Raji (cell line): ENCODE measurements at regions not wholly inside any gene's neighbourhood (a gene's known extent, or its start where the extent isn't known, plus 50 kb on each side); places are given as distances from the start of the nearest gene placed in this dataset.

Experiments
- POLR2A ChIP-seq: IDR thresholded peaks from 2 replicates; pipeline ENCODE4 v1.6.1; 2011; ENCODE audit warnings: low read depth, low read length, control low read depth; ENCODE audit not compliant: insufficient read depth

DNA sequence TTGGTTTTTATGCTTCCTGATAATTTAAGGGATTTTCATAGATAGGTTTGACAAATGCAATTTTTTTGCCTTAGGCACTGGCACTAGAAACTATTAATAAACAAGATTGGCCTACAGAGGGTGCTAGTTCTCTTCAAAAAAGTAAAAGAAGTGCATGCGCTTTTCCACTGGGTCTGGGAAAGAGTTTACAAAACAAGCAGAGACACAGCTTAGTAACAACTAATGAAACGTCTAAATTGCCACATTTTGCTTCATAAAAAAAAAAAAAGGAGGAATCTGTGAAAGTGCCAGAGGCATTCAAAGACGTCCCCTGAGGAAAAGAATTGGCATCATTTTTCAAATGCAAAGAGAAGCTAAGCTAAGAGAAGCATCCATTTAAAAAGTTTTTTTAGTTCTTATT lies 58.3 kb upstream of the EEA1 start:
- no peak for TF ChIP-seq POLR2A

GRCh38 chr12:92987846-92988621 lies 58.9 kb upstream of the EEA1 start:
- TF ChIP-seq POLR2A: peak; percentile 55

GRCh38 chr12:92988622-92989130 lies 59.6 kb upstream of the EEA1 start:
- no peak for TF ChIP-seq POLR2A

GRCh38 chr12:92989715-92990484 lies 60.8 kb upstream of the EEA1 start:
- TF ChIP-seq POLR2A: no peak

DNA sequence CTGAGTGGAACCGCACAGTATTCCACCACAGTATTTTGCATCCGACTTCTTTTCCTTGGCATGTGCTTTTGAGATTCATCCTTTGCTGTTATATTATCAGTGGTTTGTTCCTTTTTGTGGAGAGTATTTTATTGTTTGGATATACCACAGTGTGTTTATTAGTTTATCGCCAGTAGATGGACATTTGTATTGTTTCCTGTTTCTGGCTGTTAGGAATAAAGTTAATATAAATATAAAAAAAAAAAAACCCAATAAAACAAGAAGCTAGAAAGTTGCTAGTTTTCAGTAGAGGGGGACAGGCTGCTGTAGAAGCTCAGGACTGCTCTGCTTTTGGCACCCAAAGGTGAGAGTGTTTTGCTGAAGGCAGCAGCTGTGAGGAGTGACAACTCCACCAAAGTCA lies 62.0 kb upstream of the EEA1 start:
- TF ChIP-seq POLR2A: no peak

GRCh38 chr12:92992041-92992440 lies 62.9 kb upstream of the EEA1 start:
- TF ChIP-seq POLR2A: no peak

GRCh38 chr12:92993259-92993658 lies 64.2 kb upstream of the EEA1 start:
- TF ChIP-seq POLR2A: no peak

DNA sequence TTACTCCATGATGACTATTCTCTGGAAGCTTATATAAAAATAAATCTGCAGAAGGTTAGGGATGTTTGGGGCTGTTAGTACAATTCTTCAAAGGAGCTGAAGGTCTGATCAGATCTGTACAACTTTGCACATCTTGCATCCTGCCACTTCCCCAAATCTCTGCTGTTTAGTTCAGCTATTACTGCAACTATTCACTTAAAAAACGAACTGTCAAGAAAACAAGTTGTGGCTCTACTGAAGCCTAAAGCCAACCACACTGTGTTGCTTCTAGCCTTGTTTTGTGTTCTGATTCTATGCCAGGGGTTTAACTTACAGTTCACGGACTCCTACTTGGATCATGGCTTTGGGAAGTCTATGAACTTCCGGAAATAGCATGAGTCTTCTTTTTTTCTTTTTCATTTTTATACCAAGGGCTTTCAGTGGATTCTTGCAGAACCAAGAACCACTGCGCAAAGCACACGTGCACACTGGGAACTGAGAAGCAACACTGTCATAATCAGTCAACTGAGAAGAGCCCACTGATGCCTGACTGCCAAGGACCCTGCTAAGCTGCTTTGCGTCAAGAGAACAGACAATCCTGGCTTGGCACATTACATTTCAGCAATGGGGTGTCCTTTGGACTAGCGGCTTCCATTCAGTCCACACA lies 66.3 kb upstream of the EEA1 start:
- TF ChIP-seq POLR2A: no peak

DNA sequence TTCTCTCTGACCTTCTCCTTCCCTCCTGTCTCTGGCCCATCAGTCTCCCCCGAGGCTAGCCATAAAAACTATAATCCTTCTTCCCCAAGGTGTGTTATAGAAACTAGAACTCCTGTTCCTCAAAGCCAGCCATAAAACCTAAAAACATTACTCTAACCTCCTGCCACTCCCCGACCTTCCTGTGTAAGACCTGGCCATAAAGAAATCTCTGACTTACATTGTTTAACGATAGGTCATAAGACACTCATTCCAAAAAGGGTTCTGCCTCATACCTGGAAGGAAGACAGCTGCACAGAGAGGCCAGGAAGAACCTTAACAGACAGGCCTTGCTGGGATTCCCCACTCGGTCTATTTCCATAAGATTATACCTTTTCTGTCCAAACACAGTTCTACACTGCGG lies 70.9 kb upstream of the EEA1 start:
- no peak for TF ChIP-seq POLR2A

DNA sequence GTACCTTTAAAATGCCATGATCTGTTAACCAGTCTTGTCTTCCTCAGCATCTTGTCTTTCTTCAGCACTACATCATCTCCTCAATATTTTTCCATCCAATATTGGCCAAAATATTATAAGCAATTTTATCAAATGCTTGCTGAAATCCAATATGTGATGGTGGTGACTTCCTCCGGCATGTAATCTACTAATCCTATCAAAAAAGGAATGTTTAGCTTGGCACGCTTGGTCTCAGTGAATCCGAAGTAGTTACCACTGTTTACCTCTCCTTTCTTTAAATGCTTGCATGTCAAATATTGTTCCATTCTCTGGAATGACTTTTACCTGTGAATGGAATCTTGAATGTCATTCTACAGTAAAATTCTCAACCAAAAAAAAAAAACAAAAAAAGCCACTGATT lies 72.3 kb upstream of the EEA1 start:
- no peak for TF ChIP-seq POLR2A

DNA sequence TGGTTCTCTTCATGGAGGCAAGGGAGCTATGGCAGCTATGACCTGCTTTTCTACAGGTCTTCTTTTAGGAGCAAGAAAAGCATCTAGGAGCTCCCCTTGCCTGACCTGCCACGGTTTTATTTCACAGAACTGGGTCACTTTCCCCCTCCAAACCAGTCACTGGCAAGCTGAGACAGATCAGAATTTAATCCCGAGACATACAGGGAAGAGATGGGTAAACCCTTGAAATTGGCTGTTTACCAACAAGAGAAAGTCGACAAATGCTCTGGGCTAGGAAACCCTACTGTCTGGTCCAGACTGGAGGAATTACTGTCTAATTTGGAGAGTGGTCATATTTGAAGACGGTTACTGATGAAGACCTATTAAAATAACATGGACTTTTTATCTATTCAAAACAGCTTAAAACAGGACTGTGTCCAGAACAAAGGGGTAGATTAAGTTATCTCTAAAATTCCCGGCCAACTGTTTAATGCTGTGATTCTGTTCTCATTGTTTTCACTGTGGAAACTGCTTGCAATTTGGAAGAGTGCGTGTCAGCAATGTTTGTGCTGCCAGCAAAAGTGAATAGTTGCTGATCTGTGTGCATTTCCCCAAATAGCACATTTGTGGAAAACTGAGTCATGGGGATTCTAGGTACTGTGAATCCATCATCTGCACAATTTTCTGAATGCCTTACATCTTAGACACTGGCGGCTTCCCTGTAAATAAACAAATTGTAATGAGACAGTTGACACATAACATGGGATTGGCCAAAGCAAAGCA lies 73.4 kb upstream of the EEA1 start:
- TF ChIP-seq POLR2A: no peak

- no peak for TF ChIP-seq POLR2A
Measured at GRCh38 chr12:93003531-93004239, 74.6 kb upstream of the EEA1 start.

- no peak for TF ChIP-seq POLR2A
Measured at GRCh38 chr12:93005928-93006392, 76.9 kb upstream of the EEA1 start.

GRCh38 chr12:93006471-93007208 lies 77.5 kb upstream of the EEA1 start:
- no peak for TF ChIP-seq POLR2A
